ENCODE measurements at regions not wholly inside any gene's neighbourhood (a gene's known extent, or its start where the extent isn't known, plus 50 kb on each side); places are given as distances from the start of the nearest gene placed in this dataset.
"Not testable (repeated sequence)": the region's sequence is repeated elsewhere in the genome, so short reads cannot be mapped to it uniquely, and the experiment has no call there.

DNA sequence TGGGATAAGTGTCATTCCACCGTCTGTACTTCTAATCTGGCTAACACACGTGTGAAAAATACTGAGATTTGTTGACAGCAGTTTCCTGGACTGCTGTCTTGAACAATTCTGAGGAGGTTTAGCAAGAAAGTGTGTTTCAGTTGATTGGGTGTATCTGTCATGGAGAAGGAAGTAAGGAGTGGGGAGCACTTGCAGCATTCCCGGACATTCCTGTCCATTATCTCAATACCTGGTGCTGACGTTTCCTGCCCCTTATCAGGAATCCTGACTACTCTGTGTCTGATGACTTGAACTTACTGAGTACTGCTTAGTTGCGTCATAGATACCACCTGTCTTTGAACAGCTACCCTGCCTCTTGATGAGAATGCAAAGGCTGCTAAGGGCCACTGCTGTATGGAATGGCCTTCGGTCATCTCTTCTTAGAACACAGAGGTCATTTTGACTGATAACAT is 72.0 kb upstream of the VKORC1L1 start:
- DNase-seq (ENCODE audit: low read depth) = no peak

DNA sequence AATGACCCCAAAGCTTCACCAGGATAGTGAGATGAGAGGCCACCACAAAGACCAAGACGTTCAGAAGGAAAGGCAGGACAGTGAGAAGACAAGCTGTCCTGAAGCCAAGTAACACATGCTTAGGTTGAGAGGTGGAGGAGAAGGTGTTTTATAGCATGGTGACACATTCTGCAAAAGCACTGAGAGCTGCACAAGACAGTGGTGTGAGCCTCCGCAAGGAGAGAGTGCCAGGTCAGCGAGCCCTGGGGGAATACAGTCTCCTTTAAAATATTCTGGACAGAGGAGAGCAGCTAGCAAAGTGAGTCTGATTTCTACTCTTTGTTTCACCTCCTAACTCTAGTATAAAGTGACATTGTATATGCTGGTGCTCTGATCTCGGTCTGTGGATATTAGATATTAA is 68.0 kb upstream of the VKORC1L1 start:
- DNase-seq (ENCODE audit: low read depth) = no peak

DNA sequence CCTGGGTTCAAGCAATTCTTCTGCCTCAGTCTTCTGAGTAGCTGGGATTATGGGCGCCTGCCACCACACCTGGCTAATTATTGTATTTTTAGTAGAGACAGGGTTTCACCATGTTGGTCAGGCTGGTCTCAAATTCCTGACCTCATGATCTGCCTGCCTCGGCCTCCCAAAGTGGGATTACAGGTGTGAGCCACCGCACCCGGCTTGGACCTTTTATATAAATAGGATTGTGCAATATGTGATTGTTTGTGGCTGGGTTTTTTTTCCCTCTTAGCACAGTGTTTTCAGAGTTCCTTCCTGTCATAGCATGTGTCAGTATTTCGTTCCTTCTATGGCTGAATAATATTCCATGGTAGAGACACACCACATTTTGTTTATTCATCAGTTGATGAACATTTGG is 65.8 kb upstream of the VKORC1L1 start:
- not testable (repeated sequence) for DNase-seq (ENCODE audit: low read depth)

DNA sequence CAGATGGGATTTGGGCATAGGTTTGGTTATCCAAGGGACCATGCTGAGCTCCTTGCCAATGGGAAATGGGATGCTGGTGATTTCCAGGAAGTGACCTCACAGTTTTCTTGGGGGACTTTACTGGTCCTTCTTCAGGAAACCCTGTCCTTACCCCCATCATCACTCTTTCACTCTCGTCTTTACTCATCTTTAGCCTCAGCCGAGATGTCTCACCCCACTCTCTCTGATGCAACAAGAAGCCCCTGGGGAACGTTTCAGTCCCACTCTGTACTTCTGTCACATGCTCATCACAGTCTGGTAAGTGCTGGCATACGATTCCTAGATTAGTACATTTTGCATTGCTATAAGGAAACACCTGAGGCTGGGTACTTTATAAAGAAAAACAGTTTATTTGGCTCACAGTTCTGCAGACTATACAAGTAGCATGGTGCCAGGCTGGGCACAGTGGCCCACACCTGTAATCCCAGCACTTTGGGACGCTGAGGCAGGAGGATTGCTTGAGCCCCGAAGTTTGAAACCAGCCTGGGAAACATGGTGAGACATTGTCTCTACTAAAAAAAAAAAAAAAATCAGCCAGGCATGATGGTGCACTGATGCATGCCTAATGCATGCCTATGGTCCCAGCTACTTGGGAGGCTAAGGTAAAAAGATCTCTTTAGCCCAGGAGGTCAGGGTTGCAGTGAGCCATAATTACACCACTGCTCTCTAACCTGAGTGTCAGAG is 63.5 kb upstream of the VKORC1L1 start:
- no peak for DNase-seq (ENCODE audit: low read depth)

DNA sequence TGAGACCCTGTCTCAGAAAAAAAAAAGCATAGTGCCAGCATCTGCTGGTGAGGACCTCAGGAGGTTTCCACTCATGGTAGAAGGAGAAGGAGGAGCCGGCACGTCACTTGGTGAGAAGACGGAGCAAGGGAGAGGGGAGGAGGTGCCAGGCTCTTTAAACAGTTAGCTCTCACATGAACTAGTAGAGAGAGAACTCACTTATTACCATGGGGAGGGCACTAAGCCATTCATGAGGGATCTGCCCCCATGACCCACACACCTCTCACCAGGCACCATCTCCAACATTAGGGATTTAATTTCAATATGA is 62.9 kb upstream of the VKORC1L1 start:
- DNase-seq (ENCODE audit: low read depth) = no peak

DNA sequence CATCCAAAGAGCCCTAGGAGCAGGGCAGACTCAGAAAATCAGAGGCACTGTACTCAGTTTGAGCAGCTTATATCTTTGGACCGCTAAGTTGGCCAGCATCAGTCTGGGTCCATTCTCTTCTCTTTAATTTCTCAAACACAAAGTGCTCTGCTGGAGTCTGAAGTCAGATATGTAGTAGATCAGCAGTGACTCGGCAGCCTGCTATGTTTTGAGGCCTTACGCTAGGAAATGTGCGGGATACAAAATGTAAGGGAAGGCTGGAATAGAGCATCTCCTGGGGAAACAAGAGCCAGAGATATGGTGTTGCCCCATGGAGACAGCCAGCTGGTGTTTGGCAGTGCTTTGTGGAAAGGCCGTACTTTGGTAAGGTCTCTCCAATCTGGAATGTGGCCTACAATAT is 60.6 kb upstream of the VKORC1L1 start:
- no peak for DNase-seq (ENCODE audit: low read depth)

DNA sequence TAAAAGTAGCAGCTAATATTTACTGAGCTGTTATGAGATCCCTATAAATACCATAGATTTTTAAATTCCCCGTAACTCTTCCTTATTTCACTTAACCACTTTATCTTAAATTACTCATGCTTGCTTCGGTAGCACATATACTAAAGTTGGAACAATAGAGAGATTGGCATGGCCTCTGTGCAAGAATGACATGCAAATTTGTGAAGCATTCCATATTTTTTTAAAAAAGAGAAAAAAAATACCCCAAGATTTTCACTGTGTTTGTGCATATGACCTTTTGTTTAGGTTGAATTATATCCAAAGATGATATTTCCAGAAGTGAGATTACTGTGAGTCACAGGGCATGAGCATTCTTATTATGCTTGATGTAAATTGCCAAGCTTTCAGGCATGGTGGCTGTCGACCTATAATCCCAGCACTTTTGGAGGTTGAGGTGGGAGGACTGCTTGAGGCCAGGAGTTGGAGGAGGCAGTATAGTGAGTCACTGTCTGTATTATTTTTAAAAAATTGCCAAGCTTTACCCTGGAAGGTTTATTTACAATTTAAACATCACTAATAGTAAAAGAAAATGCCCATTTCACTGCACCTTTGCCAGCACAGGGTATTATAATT is 58.2 kb upstream of the VKORC1L1 start:
- DNase-seq (ENCODE audit: low read depth) = not testable (repeated sequence)

DNA sequence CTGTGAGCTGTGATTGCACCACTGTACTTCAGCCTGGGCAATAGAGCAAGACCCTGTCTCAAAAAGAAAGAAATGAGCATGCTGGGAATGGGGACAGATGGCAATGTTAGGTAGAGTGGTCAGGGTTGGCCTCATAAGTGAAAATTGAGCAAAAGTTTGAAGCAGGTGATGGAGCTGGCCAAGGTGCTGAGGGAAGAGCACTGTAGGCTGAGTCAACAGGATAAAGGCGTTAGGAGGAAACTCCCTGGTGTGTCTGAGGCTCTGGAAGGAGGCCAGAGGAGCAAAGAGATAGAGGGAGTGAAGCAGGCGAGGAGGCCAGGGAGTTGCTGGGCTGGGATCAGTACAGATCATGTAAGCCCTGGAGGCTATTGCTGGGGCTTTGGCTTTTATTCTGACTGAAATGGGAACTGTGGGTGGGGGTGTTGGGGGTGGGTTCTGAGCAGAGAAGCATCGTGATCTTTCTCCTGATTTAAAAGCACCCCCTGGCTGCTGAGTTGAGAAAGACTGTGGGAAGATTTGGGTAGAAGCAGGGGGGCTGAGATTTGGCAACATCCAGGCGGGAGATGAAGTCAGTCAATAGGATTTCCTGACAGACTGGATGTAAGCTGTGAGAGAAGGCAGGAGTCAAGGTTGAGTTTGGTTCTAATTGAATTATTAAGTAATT is 52.5 kb upstream of the VKORC1L1 start:
- DNase-seq (ENCODE audit: low read depth) = no peak
